Activated CD4-positive, CD25-positive, alpha-beta regulatory T cell treated with anti-CD3 and anti-CD28 coated beads, Interleukin-2, amount 50 U/mL, for 24 hours (primary cell): ENCODE measurements at regions not wholly inside any gene's neighbourhood (a gene's known extent, or its start where the extent isn't known, plus 50 kb on each side); places are given as distances from the start of the nearest gene placed in this dataset.
A peak's percentile ranks its signal among the peaks of the same experiment; 100 is the strongest.
"Not testable (repeated sequence)": the region's sequence is repeated elsewhere in the genome, so short reads cannot be mapped to it uniquely, and the experiment has no call there.

Experiments used
- ATAC-seq, 2 donors: fragments of 150-1000 bp; cut with Tn5 transposase; one replicate each; pipeline ENCODE4 v1.10.0; 2021; ENCODE audit warnings: mild to moderate bottlenecking in 1 of 2, moderate library complexity in 1 of 2

DNA sequence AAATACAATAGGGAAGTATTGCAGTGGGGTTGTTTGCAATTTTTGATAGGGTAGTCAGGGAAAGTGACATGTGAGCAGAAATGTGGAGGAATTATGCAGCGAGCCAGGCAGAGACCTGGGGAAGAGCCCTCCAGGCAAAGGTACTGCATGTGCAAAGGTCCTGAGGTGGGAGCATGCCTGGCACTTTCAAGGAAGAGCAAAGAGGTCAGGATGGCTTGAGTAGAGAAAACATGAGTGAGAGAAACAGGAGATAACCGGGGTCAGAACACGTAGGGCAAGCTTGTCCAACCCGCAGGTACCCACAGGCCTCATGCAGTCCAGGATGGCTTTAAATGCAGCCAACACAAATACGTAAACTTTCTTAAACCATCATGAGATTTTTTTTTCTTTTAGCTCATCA lies 71.0 kb downstream of the COQ2 start:
- ATAC-seq: no peak

DNA sequence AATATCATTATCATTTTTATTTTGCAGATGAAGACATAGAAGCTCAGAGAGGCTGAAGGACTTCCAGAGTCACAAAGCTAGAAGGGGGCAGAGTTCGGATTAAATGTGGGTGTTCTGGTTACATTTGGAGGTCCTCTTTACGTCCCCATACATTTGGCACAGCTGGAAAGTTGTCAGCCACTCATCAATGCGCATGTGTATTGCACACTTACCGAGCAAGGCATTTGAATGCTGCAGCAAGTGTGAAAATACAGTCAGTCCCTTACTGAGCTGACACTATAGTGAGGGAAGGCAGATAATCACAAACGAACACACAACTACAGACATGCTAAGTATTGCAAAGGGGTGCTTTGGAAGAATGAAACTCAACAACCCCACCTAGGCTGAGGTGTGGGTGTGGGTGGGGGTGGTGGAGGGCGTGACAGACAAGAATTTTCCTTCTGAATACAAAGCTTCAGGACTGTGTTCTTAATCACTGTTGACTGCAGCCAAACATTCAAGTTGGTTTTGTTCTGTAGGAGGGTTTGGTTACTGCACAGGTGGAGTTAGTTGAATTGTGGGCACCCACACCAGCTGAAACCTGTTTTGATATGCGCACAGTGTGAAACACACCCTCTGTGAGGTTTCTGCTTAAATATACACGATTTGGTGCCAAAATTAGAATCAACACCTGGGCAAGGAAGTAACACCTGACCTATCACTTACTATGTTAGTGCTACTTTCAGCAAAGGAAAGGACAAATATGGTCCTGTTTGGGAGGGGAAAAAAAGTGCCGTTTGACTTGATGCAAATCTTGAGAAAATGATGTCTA lies 72.4 kb downstream of the COQ2 start:
- ATAC-seq: peak; percentile 74 to 81

DNA sequence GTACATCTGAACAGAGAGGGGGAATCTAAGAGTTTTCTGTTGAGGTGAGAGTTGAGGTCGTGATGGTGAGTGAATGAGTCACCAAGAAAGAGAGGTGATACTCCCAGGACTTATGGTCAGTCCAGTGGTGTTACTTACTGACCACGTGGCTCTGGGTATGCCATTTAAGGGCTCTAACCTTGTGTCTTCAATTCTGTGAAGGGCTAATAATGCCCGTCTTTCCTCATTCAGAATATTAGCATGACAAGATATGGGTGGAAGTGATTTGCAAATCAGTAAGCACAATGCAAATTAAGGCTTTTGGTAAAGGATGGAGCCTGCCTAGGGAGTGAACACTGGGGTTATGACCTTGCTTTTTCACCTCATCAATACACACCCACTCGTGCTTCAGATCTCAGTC lies 75.2 kb downstream of the COQ2 start:
- no peak for ATAC-seq

- no peak for ATAC-seq
These were observed 75.9 kb downstream of the COQ2 start for GRCh38 chr4:83208371-83209365.

DNA sequence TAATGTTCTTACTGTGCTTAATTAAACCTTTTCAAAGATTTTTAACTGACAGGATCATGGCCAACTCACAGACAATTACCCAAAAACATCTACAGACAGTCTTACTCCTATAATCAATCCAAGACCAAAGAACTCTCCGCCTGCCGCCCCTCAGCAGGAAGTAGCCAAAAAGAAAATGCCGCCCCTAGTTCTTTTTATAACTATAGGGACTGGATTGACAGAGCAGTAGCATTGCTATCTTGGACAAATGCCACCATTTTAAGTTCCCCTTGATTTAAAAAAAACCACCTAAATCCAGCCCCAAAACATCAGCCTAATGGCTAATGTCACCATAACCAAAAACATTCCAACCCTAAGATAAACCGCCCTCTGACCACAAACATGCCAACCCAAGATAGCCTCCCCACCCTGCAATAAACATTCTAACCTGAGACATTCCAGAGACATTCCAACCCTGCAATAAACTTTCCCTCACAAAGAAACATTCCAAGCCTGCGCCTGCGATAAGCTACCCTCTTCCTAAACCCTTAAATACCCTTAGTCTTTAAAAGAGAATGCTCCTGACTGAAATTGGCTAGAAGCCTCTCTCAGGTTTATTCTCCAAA lies 77.0 kb downstream of the COQ2 start:
- ATAC-seq: no peak

- ATAC-seq: no peak
These were observed 78.8 kb downstream of the COQ2 start for GRCh38 chr4:83205760-83206159.

- ATAC-seq: no peak
These were observed 79.9 kb downstream of the COQ2 start for GRCh38 chr4:83204731-83205130.

- no peak for ATAC-seq
These were observed 82.8 kb downstream of the COQ2 start for GRCh38 chr4:83201761-83202160.

- ATAC-seq: no peak
These were observed 83.2 kb upstream of the PLAC8 start for GRCh38 chr4:83197555-83198235.

DNA sequence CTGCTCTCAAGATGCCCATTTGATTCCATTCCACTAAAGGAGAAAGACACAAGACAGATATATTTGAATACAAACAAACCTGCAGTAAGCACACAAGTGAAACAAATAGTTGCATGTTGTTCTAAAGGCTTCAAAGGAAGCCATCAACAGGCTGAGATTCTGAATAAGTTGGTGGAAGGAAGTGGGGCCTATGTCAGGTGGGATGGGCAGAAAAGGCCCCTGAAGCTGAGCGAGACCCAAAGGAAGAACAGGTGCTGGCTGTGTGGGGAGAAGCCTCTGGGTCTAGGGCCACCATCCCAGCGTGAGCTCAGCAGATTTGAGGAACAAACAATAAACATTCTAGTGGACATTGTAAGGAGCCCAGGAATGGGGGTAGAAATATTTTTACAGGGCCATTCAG lies 82.4 kb upstream of the PLAC8 start:
- ATAC-seq: no peak

DNA sequence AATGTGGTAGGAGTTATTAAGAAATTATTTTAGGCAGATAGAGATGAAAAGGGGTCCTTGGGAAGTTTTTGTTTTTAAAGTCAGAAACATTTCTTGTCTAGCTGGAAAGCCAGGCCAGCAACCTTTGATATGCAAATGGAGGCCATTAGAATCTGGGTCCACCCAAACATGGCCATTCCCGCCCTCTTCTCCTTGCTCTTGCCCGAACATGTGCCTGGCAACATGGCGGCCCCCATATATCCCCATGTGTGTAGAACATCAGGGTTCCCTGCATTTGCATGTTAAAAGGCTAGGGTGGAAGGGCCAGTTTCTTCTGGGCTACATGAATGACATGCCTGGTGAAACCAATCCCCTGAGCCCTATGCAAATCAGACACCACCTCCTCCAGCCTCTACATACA lies 80.7 kb upstream of the PLAC8 start:
- ATAC-seq: no peak

DNA sequence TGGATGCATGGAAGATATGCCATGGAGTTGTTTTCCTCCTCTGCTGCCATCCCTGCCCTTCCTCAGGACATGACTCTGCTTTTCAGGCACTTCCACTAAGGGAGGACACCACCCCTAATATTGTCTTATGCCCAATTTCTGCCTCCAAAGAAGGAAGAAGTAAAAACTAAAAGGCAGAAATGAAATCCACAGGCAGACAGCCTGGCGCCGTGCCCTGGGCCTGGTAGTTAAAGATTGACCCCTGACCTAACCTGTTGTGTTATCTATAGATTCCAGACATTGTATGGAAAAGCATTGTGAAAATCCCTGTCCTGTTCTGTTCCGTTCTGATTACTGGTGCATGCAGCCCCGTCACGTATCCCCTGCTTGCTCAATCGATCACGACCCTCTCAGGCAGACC lies 80.1 kb upstream of the PLAC8 start:
- ATAC-seq: not testable (repeated sequence)

DNA sequence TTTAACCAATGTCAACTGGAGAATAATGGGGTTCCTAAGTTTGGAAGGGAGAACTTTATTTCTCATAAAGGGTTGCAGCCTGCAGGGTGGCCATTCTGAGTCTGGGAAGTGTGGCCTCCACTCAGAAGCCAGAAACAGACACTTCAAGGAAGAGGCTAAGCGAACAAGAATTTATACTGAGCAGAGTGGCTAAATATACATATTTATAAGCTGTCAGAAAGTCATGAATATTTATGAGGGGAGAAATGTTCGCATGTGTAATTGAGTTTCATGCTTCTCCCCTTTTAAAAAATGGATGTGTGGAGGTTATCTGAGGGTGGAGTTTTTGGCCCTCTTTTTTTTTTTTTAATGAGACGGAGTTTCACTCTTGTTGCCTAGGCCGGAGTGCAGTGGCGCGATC lies 78.1 kb upstream of the PLAC8 start:
- ATAC-seq: no peak

DNA sequence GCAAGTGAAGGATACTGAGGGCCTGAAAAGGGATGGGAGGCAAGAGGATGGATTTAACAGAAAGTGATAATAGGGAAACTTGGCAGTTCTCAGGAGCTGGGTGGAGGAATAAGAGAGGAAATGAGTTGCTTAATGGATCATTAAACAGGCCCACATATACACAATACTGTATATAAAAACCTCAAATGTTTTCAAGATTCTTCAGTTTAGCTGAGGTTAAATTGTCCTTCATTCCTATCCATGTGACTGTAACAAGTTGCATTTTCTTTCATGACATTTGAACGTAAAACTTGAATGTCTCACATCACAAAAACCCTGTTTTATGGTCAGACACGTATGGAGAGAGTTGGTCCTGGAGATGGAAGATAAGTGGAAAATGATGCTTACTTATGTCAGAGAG lies 76.5 kb upstream of the PLAC8 start:
- no peak for ATAC-seq

DNA sequence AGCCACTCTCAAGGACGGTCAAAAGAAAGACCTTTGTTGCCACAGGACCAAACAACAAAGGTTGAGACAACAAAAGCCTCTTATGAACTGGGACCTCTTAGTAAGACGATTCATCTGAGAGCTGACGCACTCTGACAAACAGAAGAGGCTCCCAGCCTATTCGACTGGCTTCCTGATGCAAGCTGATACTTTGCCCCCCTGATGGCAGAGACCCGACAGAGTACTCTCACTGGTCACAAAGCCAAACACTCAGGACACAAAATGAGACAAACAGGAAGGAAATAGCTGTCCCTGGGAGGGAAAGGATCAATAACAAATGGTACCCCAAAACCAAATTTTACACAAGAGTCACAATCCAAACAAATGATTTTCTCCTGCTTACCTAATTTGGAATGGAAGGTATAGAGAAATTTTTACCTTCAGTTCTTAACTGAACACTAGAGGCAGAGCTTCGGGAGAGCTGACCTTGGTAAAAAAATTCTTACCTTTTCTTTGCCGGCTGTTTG lies 75.2 kb upstream of the PLAC8 start:
- no peak for ATAC-seq

- ATAC-seq: peak in 1 of 2 donors; percentile 33
These were observed 66.0 kb upstream of the PLAC8 start for GRCh38 chr4:83180431-83180968.

DNA sequence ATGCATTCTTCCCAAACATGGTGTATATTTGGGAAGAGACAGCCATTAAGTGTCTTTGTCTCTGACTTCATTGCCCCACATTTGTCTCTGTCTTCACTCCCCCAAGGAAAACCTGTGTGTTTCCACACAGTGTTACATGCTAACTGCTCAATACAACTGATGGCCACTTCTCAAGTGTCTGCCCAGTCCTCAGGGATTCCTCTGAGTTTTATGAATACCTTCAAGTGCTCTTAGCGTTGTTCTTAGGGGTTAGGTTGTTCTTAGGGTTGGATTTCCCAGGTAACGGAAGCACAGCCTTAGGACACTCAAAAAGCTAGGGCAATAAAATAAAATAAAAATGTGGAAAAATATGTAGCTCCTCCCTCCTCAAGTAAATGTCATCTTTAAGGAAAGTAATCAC lies 64.7 kb upstream of the PLAC8 start:
- no peak for ATAC-seq

DNA sequence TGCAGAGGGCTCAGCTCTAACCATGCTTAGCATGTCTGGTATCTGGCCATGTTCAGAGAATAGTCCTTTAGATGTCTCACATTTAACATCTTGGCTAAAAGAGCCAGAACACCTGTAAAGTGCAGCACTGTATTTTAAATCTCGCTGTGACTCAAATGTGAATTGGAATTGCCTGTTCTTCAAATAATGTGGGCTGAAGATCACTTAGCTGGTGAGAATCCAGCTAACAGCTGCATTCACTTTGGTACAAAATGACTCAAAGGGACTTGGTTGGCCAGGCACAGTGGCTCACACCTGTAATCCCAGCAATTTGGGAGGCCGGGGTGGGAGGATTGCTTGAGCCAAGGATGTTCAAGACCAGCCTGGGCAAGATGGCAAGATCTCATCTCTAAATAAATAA lies 63.5 kb upstream of the PLAC8 start:
- no peak for ATAC-seq

DNA sequence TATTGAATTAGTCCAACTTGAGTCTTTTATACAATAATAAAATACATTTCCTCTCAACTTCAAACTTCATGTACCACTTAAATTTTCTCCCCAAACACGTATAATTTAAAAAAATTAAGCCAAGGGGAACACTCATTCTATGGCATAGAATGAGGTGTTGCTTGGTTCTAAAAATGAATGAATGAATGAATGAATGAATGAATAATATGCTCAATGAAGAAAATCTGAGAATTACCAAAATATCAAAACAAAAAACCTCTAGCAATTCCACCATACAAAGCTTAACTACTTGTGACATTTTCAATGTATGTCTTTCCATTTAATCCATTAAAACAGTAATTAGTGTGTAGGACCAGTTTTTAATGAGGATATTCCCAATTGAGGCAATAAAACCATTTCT lies 62.7 kb upstream of the PLAC8 start:
- ATAC-seq: no peak

DNA sequence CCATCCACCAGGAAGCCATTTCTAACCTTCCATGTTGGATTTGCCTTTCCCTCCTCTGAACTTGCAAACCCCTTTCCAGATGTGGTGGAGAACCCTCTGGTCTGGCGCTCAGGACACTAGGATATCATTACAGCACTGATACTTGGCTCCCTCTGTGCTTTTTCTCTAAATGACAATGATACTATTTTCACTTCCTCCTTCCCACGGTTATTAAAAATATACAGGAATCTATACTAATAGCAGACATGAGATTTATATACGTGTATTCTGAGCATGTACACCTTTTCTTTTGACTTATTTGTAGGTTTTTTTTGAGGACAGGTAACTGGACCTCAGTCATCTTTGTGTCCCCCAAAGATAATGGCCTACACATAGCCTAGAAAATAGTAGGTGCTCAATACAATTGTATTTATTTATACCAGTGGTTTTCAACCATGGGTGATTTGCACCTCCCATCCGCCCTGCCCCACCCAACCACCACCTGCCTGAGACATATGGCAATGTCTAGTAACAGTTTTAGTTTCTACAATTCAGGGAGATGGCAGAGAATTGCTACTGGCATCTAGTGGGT lies 60.4 kb upstream of the PLAC8 start:
- no peak for ATAC-seq

DNA sequence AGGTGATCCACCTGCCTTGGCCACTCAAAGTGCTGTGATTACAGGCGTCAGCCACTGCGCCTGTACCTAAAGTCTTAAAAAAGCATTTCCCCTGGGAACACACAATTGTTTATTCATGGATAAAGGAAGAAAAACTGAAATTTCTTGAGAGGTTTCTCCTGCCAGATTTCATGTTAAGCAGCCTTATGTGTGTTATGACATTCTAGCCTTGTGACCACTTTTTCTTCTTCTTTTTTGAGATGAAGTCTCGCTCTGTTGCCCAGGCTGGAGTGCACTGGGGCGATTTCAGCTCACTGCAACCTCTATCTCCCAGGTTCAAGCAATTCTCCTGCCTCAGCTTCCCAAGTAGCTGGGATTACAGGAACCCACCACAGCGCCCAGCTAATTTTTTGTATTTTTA lies 57.8 kb upstream of the PLAC8 start:
- no peak for ATAC-seq
